ENCODE measurements at regions not wholly inside any gene's neighbourhood (a gene's known extent, or its start where the extent isn't known, plus 50 kb on each side); places are given as distances from the start of the nearest gene placed in this dataset.

GRCh38 chr2:104638190-104638858, 215.6 kb upstream of the POU3F3 start:
- no peak for FAIRE-seq

GRCh38 chr2:104638859-104639202, 215.1 kb upstream of the POU3F3 start:
- ATAC-seq, result no peak

More at GRCh38 chr2:104638190-104638858, 215.6 kb upstream of the POU3F3 start:
- POLR2A ChIA-PET, result no interaction called here
- CTCF ChIA-PET, result no interaction called here
- no peak overlapping the region for H3K4me3 ChIP-seq
- H3K27ac ChIP-seq, result no peak overlapping the region
- no peak for TF ChIP-seq KDM1A (IDR thresholded peaks at IDR 0.05; ENCODE audit: low read depth)
- no peak for TF ChIP-seq ZSCAN20 (CRISPR knock-in tag; IDR thresholded peaks at IDR 0.05)
- TF ChIP-seq RFX5 (IDR thresholded peaks at IDR 0.05), result no peak
- TF ChIP-seq NPAS2 (CRISPR knock-in tag; IDR thresholded peaks at IDR 0.05; ENCODE audit: borderline replicate concordance), result no peak
- no peak for TF ChIP-seq TP53 (CRISPR knock-in tag; IDR thresholded peaks at IDR 0.05)
- no peak for TF ChIP-seq MAX (IDR thresholded peaks at IDR 0.05)
- TF ChIP-seq, protein P1, sequence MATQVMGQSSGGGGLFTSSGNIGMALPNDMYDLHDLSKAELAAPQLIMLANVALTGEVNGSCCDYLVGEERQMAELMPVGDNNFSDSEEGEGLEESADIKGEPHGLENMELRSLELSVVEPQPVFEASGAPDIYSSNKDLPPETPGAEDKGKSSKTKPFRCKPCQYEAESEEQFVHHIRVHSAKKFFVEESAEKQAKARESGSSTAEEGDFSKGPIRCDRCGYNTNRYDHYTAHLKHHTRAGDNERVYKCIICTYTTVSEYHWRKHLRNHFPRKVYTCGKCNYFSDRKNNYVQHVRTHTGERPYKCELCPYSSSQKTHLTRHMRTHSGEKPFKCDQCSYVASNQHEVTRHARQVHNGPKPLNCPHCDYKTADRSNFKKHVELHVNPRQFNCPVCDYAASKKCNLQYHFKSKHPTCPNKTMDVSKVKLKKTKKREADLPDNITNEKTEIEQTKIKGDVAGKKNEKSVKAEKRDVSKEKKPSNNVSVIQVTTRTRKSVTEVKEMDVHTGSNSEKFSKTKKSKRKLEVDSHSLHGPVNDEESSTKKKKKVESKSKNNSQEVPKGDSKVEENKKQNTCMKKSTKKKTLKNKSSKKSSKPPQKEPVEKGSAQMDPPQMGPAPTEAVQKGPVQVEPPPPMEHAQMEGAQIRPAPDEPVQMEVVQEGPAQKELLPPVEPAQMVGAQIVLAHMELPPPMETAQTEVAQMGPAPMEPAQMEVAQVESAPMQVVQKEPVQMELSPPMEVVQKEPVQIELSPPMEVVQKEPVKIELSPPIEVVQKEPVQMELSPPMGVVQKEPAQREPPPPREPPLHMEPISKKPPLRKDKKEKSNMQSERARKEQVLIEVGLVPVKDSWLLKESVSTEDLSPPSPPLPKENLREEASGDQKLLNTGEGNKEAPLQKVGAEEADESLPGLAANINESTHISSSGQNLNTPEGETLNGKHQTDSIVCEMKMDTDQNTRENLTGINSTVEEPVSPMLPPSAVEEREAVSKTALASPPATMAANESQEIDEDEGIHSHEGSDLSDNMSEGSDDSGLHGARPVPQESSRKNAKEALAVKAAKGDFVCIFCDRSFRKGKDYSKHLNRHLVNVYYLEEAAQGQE (IDR thresholded peaks at IDR 0.05), result no peak
- no peak for TF ChIP-seq KDM5A (IDR thresholded peaks at IDR 0.05)
- TF ChIP-seq, protein P2, sequence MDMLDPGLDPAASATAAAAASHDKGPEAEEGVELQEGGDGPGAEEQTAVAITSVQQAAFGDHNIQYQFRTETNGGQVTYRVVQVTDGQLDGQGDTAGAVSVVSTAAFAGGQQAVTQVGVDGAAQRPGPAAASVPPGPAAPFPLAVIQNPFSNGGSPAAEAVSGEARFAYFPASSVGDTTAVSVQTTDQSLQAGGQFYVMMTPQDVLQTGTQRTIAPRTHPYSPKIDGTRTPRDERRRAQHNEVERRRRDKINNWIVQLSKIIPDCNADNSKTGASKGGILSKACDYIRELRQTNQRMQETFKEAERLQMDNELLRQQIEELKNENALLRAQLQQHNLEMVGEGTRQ (IDR thresholded peaks at IDR 0.05), result no peak
- no peak for TF ChIP-seq ZFP36 (IDR thresholded peaks at IDR 0.05; ENCODE audit: borderline replicate concordance, partially characterized antibody)
- DNase-seq (ENCODE audit: low read depth in 1 of 2, low spot score in 1 of 2) (no peak), ATAC-seq (no peak)
- no peaks in the 10 kb centered on the region for H3K4me1 ChIP-seq
- H3K4me2 ChIP-seq, result no peak overlapping the region
- no peaks in the 10 kb centered on the region for H3K9me3 ChIP-seq
- 20% methylated on average over 7 of the region's 7 CpGs for WGBS (ENCODE audit: missing lambda C conversion rate)

More at GRCh38 chr2:104638859-104639202, 215.1 kb upstream of the POU3F3 start:
- Histone ChIP-seq H3K4me3 (no peak overlapping the region), H3K27ac (no peak overlapping the region), H3K4me2 (no peak overlapping the region), H3K4me1 (no peaks in the 10 kb centered on the region), H3K9me3 (no peaks in the 10 kb centered on the region)
- no peak for TF ChIP-seq ZNF302 (CRISPR knock-in tag; IDR thresholded peaks at IDR 0.05)
- TF ChIP-seq ZSCAN20 (CRISPR knock-in tag; IDR thresholded peaks at IDR 0.05), result no peak
- TF ChIP-seq, protein P3, sequence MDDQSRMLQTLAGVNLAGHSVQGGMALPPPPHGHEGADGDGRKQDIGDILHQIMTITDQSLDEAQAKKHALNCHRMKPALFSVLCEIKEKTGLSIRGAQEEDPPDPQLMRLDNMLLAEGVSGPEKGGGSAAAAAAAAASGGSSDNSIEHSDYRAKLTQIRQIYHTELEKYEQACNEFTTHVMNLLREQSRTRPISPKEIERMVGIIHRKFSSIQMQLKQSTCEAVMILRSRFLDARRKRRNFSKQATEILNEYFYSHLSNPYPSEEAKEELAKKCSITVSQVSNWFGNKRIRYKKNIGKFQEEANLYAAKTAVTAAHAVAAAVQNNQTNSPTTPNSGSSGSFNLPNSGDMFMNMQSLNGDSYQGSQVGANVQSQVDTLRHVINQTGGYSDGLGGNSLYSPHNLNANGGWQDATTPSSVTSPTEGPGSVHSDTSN (IDR thresholded peaks at IDR 0.05), result no peak
- no peak for TF ChIP-seq POLR2AphosphoS2 (conservative IDR thresholded peaks at IDR 0.05; ENCODE audit: low read length)
- no peak for TF ChIP-seq HOXB5 (CRISPR knock-in tag; IDR thresholded peaks at IDR 0.05)
- TF ChIP-seq EHMT2 (IDR thresholded peaks at IDR 0.05; ENCODE audit: low read depth), result no peak
- no peak for TF ChIP-seq NFE2L2 (conservative IDR thresholded peaks at IDR 0.05; ENCODE audit: low read length)
- TF ChIP-seq HMGXB4 (CRISPR knock-in tag; IDR thresholded peaks at IDR 0.05; ENCODE audit: borderline replicate concordance), result no peak
- TF ChIP-seq NR3C1 (IDR thresholded peaks at IDR 0.05), result no peak
- TF ChIP-seq, protein P4, sequence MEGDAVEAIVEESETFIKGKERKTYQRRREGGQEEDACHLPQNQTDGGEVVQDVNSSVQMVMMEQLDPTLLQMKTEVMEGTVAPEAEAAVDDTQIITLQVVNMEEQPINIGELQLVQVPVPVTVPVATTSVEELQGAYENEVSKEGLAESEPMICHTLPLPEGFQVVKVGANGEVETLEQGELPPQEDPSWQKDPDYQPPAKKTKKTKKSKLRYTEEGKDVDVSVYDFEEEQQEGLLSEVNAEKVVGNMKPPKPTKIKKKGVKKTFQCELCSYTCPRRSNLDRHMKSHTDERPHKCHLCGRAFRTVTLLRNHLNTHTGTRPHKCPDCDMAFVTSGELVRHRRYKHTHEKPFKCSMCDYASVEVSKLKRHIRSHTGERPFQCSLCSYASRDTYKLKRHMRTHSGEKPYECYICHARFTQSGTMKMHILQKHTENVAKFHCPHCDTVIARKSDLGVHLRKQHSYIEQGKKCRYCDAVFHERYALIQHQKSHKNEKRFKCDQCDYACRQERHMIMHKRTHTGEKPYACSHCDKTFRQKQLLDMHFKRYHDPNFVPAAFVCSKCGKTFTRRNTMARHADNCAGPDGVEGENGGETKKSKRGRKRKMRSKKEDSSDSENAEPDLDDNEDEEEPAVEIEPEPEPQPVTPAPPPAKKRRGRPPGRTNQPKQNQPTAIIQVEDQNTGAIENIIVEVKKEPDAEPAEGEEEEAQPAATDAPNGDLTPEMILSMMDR (IDR thresholded peaks at IDR 0.05), result no peak
- TF ChIP-seq MYC (IDR thresholded peaks at IDR 0.05; ENCODE audit: borderline replicate concordance, low read length), result no peak
- TF ChIP-seq MAX (IDR thresholded peaks at IDR 0.05), result no peak
- TF ChIP-seq RCOR1 (IDR thresholded peaks at IDR 0.05; ENCODE audit: low read depth, low read length), result no peak
- no peak for TF ChIP-seq KDM1A (IDR thresholded peaks at IDR 0.05; ENCODE audit: low read depth)
- no peak for TF ChIP-seq FOSL2 (IDR thresholded peaks at IDR 0.05)
- no peak for TF ChIP-seq FOSL2 (CRISPR knock-in tag; IDR thresholded peaks at IDR 0.05)
- no peak for TF ChIP-seq BHLHE40 (IDR thresholded peaks at IDR 0.05; ENCODE audit: low read depth, low read length)
- no peak for TF ChIP-seq HEYL (CRISPR knock-in tag; IDR thresholded peaks at IDR 0.05)
- FAIRE-seq, result no peak
- 24% methylated on average over 7 of the region's 7 CpGs for WGBS (ENCODE audit: missing lambda C conversion rate)
- ChIA-PET POLR2A (no interaction called here), CTCF (no interaction called here)
- no peak for DNase-seq (ENCODE audit: low read depth in 1 of 2, low spot score in 1 of 2)
